H9 (cell line): ENCODE measurements at regions not wholly inside any gene's neighbourhood (a gene's known extent, or its start where the extent isn't known, plus 50 kb on each side); places are given as distances from the start of the nearest gene placed in this dataset.

ENCODE experiments used
- DNase-seq: peaks from one replicate; pipeline ENCODE4 v3.0.0-alpha.2; 2017
- H2AFZ ChIP-seq: one replicate; pipeline ENCODE4 v1.6.1; 2013; ENCODE audit warnings: mild to moderate bottlenecking, low read length, control low read depth, moderate library complexity
- H2AK5ac ChIP-seq: 2 replicates; pipeline ENCODE4 v1.6.1; 2013; ENCODE audit warnings: low read length, control low read depth, mixed read lengths; ENCODE audit not compliant: insufficient read length
- H2BK120ac ChIP-seq: one replicate; pipeline ENCODE4 v1.6.1; 2013; ENCODE audit warnings: low read depth, mild to moderate bottlenecking, low read length, control low read depth, inconsistent platforms; ENCODE audit not compliant: poor library complexity, severe bottlenecking
- H2BK12ac ChIP-seq: 2 replicates; pipeline ENCODE4 v1.6.1; 2013; ENCODE audit warnings: low read length, control low read depth, mixed read lengths, low read depth; ENCODE audit not compliant: insufficient read length
- H2BK15ac ChIP-seq: 2 replicates; pipeline ENCODE4 v1.6.1; 2013; ENCODE audit warnings: low read depth, low read length, control low read depth
- H2BK20ac ChIP-seq: one replicate; pipeline ENCODE4 v1.6.1; 2013; ENCODE audit warnings: low read depth, mild to moderate bottlenecking, low read length, control low read depth, inconsistent platforms; ENCODE audit not compliant: poor library complexity, severe bottlenecking
- H2BK5ac ChIP-seq: 2 replicates; pipeline ENCODE4 v1.6.1; 2013; ENCODE audit warnings: low read length, control low read depth, mixed read lengths; ENCODE audit not compliant: insufficient read length
- H3K14ac ChIP-seq: 2 replicates; pipeline ENCODE4 v1.6.1; 2013; ENCODE audit warnings: low read length, control low read depth; ENCODE audit not compliant: insufficient read depth
- H3K18ac ChIP-seq: 2 replicates; pipeline ENCODE4 v1.6.1; 2013; ENCODE audit warnings: low read depth, mild to moderate bottlenecking, mixed read lengths, low read length, control low read depth; ENCODE audit not compliant: insufficient read length
- H3K23ac ChIP-seq: 2 replicates; pipeline ENCODE4 v1.6.1; 2013; ENCODE audit warnings: low read length, control low read depth, mixed read lengths, low read depth; ENCODE audit not compliant: insufficient read length
- H3K23me2 ChIP-seq: 2 replicates; pipeline ENCODE4 v1.6.1; 2013; ENCODE audit warnings: low read depth, mild to moderate bottlenecking, mixed read lengths, low read length, control low read depth; ENCODE audit not compliant: insufficient read length, poor library complexity, severe bottlenecking
- H3K27ac ChIP-seq: 2 replicates; pipeline ENCODE4 v1.5.1; 2013; ENCODE audit warnings: low read length, control low read depth, mixed read lengths, low read depth; ENCODE audit not compliant: insufficient read length
- H3K27me3 ChIP-seq: 2 replicates; pipeline ENCODE4 v1.6.1; 2013; ENCODE audit warnings: low read length, control low read depth, inconsistent platforms; ENCODE audit not compliant: insufficient read depth
- H3K4ac ChIP-seq: 2 replicates; pipeline ENCODE4 v1.6.1; 2013; ENCODE audit warnings: low read depth, mild to moderate bottlenecking, control low read depth, inconsistent platforms, low read length, moderate library complexity
- H3K4me1 ChIP-seq: 2 replicates; pipeline ENCODE4 v1.6.1; 2013; ENCODE audit warnings: low read length, control low read depth, inconsistent platforms; ENCODE audit not compliant: insufficient read depth
- H3K4me2 ChIP-seq: 2 replicates; pipeline ENCODE4 v1.6.1; 2013; ENCODE audit warnings: low read length, control low read depth, mixed read lengths; ENCODE audit not compliant: insufficient read length, insufficient read depth
- H3K56ac ChIP-seq: 2 replicates; pipeline ENCODE4 v1.6.1; 2013; ENCODE audit warnings: low read depth, mild to moderate bottlenecking, mixed read lengths, low read length, control low read depth; ENCODE audit not compliant: insufficient read length
- H3K79me1 ChIP-seq: 2 replicates; pipeline ENCODE4 v1.6.1; 2013; ENCODE audit warnings: low read depth, mild to moderate bottlenecking, moderate library complexity, low read length, control low read depth, inconsistent platforms; ENCODE audit not compliant: insufficient read depth, poor library complexity, severe bottlenecking
- H3K79me2 ChIP-seq: 2 replicates; pipeline ENCODE4 v1.6.1; 2013; ENCODE audit warnings: low read length, control low read depth, inconsistent platforms; ENCODE audit not compliant: insufficient read depth
- H3K9ac ChIP-seq: 2 replicates; pipeline ENCODE4 v1.6.1; 2013; ENCODE audit warnings: low read length, control low read depth, mixed read lengths; ENCODE audit not compliant: insufficient read length; ENCODE audit errors: extremely low read depth
- H3K9me3 ChIP-seq: one replicate; pipeline ENCODE4 v1.6.1; 2013; ENCODE audit warnings: low read depth, low read length, inconsistent platforms; ENCODE audit not compliant: control insufficient read depth
- H3T11ph ChIP-seq: one replicate; pipeline ENCODE4 v1.6.1; 2013; ENCODE audit warnings: mild to moderate bottlenecking, low read length, control low read depth, inconsistent platforms
- H4K20me1 ChIP-seq: one replicate; pipeline ENCODE4 v1.6.1; 2013; ENCODE audit not compliant: control insufficient read depth, insufficient read length, insufficient read depth
- H4K5ac ChIP-seq: 2 replicates; pipeline ENCODE4 v1.6.1; 2013; ENCODE audit warnings: low read depth, mild to moderate bottlenecking, mixed read lengths, low read length, control low read depth; ENCODE audit not compliant: insufficient read length
- H4K8ac ChIP-seq: replicated peaks from 2 replicates; pipeline ENCODE4 v1.6.1; 2013; ENCODE audit warnings: low read length, control low read depth, mixed read lengths, low read depth; ENCODE audit not compliant: insufficient read length
- H4K91ac ChIP-seq: 2 replicates; pipeline ENCODE4 v1.6.1; 2013; ENCODE audit warnings: low read depth, mild to moderate bottlenecking, moderate library complexity, mixed read lengths, low read length, control low read depth; ENCODE audit not compliant: insufficient read length
- H3K27ac Mint-ChIP-seq, 3 experiments: 2 replicates in 2 of 3; 3 replicates in 1 of 3; pipeline ENCODE4 v1.8.0; 2020 to 2021; ENCODE audit warnings: mixed read lengths in 3 of 3, mild to moderate bottlenecking in 1 of 3, moderate library complexity in 1 of 3
- H3K27me3 Mint-ChIP-seq: 2 replicates; pipeline ENCODE4 v1.8.0; 2021; ENCODE audit warnings: low read depth, mild to moderate bottlenecking, moderate library complexity, mixed read lengths
- H3K36me3 Mint-ChIP-seq, 3 experiments: 2 replicates in 2 of 3; 3 replicates in 1 of 3; pipeline ENCODE4 v1.8.0; 2020 to 2021; ENCODE audit warnings: low read depth in 3 of 3, mixed read lengths in 3 of 3; ENCODE audit not compliant: insufficient read depth in 1 of 3
- H3K4me1 Mint-ChIP-seq, 2 experiments: 2 replicates each; pipeline ENCODE4 v1.8.0; 2020; ENCODE audit warnings: mixed read lengths in 2 of 2
- H3K4me3 Mint-ChIP-seq, 2 experiments: 2 replicates in 1 of 2; 3 replicates in 1 of 2; pipeline ENCODE4 v1.8.0; 2020 to 2021; ENCODE audit warnings: mild to moderate bottlenecking in 2 of 2, mixed read lengths in 2 of 2, moderate library complexity in 1 of 2
- H3K9me3 Mint-ChIP-seq, 2 experiments: 2 replicates in 1 of 2; 3 replicates in 1 of 2; pipeline ENCODE4 v1.8.0; 2020; ENCODE audit warnings: mild to moderate bottlenecking in 2 of 2, mixed read lengths in 2 of 2, moderate library complexity in 1 of 2
- CTCF ChIP-seq: fragments of 200-600 bp; sonication (generic); conservative IDR thresholded peaks from 3 replicates; pipeline ENCODE4 v1.8.0; 2021; ENCODE audit warnings: antibody characterized with exemption, mild to moderate bottlenecking

- Mint-ChIP-seq H3K9me3 (no peaks in the 10 kb centered on the region), H3K36me3 (no peaks in the 10 kb centered on the region), H3K4me1 (no peaks in the 10 kb centered on the region; a peak in 1 of 4 replicates), H3K4me3 (no peak overlapping the region), H3K27me3 (peaks cover 4% of the 10 kb centered on the region; the same call in 1 of the 2 replicates), H3K27ac (no peak overlapping the region)
- no peak overlapping the region for H2BK120ac ChIP-seq
- no peak overlapping the region for H3K4ac ChIP-seq
- H3K4me1 ChIP-seq, result no peaks in the 10 kb centered on the region; the same call in 1 of the 2 replicates
- no peaks in the 10 kb centered on the region for H3K79me1 ChIP-seq
- H2BK12ac ChIP-seq, result no peak overlapping the region
- H3K27ac ChIP-seq, result no peak overlapping the region
- H2BK5ac ChIP-seq, result no peak overlapping the region
- no peak overlapping the region for H4K91ac ChIP-seq
- H3K18ac ChIP-seq, result no peak overlapping the region
- no peak overlapping the region for H2BK15ac ChIP-seq
- H2AFZ ChIP-seq, result no peak overlapping the region
- DNase-seq, result no peak
- H2AK5ac ChIP-seq, result no peak overlapping the region
- H3K23ac ChIP-seq, result no peak overlapping the region
- H4K5ac ChIP-seq, result no peak overlapping the region
- H2BK20ac ChIP-seq, result no peak overlapping the region
- H3K9ac ChIP-seq, result no peak overlapping the region
- H3K27me3 ChIP-seq, result no peaks in the 10 kb centered on the region
- no peak overlapping the region for H3T11ph ChIP-seq
- H3K9me3 ChIP-seq, result no peaks in the 10 kb centered on the region
- H4K8ac ChIP-seq, result no peak overlapping the region
- no peak overlapping the region for H3K4me2 ChIP-seq
- H3K14ac ChIP-seq, result no peak overlapping the region
- no peaks in the 10 kb centered on the region for H3K79me2 ChIP-seq
- no peaks in the 10 kb centered on the region for H3K23me2 ChIP-seq
- H3K56ac ChIP-seq, result no peak overlapping the region
- TF ChIP-seq CTCF, result no peak
- no peaks in the 10 kb centered on the region for H4K20me1 ChIP-seq
Measured at GRCh38 chr5:3355126-3355525, 240.5 kb upstream of the IRX1 start.
